Endodermal cell (in vitro differentiated cells): ENCODE measurements at regions not wholly inside any gene's neighbourhood (a gene's known extent, or its start where the extent isn't known, plus 50 kb on each side); places are given as distances from the start of the nearest gene placed in this dataset.

Experiments
- DNase-seq: peaks from one replicate; pipeline ENCODE4 v3.0.0-alpha.2; 2017
- H3K27ac ChIP-seq: 2 replicates; pipeline ENCODE4 v1.5.1; 2013; ENCODE audit warnings: mild to moderate bottlenecking, low read depth, low read length, moderate library complexity
- H3K27me3 ChIP-seq: 2 replicates; pipeline ENCODE4 v1.6.1; 2013; ENCODE audit warnings: mild to moderate bottlenecking, low read length, moderate library complexity; ENCODE audit not compliant: insufficient read depth, control insufficient read depth, poor library complexity, severe bottlenecking
- H3K36me3 ChIP-seq: 2 replicates; pipeline ENCODE4 v1.7.0; 2013; ENCODE audit warnings: mild to moderate bottlenecking, low read length, moderate library complexity; ENCODE audit not compliant: control insufficient read depth, insufficient read depth
- H3K4me1 ChIP-seq: one replicate; pipeline ENCODE4 v1.7.0; 2013; ENCODE audit warnings: low read length; ENCODE audit not compliant: control insufficient read depth, insufficient read depth
- H3K4me3 ChIP-seq: 2 replicates; pipeline ENCODE4 v1.5.1; 2013; ENCODE audit warnings: mild to moderate bottlenecking, low read length, moderate library complexity
- H3K9ac ChIP-seq: 2 replicates; pipeline ENCODE4 v1.6.1; 2013; ENCODE audit warnings: mild to moderate bottlenecking, low read length, moderate library complexity; ENCODE audit not compliant: poor library complexity, severe bottlenecking; ENCODE audit errors: extremely low read depth
- H3K9me3 ChIP-seq: 2 replicates; pipeline ENCODE4 v1.6.1; 2013; ENCODE audit warnings: mild to moderate bottlenecking, low read length, moderate library complexity; ENCODE audit not compliant: control insufficient read depth
- H3K27ac Mint-ChIP-seq: 2 replicates; pipeline ENCODE4 v1.8.0; 2020; ENCODE audit warnings: mixed read lengths
- H3K27me3 Mint-ChIP-seq: 2 replicates; pipeline ENCODE4 v1.8.0; 2021; ENCODE audit warnings: mild to moderate bottlenecking, mixed read lengths; ENCODE audit not compliant: insufficient read depth
- H3K36me3 Mint-ChIP-seq: 2 replicates; pipeline ENCODE4 v1.8.0; 2020; ENCODE audit warnings: low read depth, mixed read lengths
- H3K4me1 Mint-ChIP-seq: 2 replicates; pipeline ENCODE4 v1.8.0; 2020; ENCODE audit warnings: mixed read lengths
- H3K4me3 Mint-ChIP-seq: 2 replicates; pipeline ENCODE4 v1.8.0; 2020; ENCODE audit warnings: mild to moderate bottlenecking, moderate library complexity, mixed read lengths
- H3K9me3 Mint-ChIP-seq: 2 replicates; pipeline ENCODE4 v1.8.0; 2020; ENCODE audit warnings: mild to moderate bottlenecking, mixed read lengths
- WGBS, 2 experiments: methylation state at CpG; one replicate each; pipeline versions ENCODE4 v1.1.5 to v1.1.7; 2013; ENCODE audit warnings: missing lambda C conversion rate in 2 of 2, mixed read lengths in 1 of 2; ENCODE audit not compliant: insufficient coverage in 1 of 2, insufficient read length in 1 of 2; 5-methylcytosine and 5-hydroxymethylcytosine counted together
- TF ChIP-seq, protein P1 (sequence below): fragments of 200-600 bp; sonication (generic); conservative IDR thresholded peaks from 2 replicates; pipeline ENCODE4 v1.5.0; 2021; ENCODE audit warnings: antibody characterized with exemption, mild to moderate bottlenecking

DNA sequence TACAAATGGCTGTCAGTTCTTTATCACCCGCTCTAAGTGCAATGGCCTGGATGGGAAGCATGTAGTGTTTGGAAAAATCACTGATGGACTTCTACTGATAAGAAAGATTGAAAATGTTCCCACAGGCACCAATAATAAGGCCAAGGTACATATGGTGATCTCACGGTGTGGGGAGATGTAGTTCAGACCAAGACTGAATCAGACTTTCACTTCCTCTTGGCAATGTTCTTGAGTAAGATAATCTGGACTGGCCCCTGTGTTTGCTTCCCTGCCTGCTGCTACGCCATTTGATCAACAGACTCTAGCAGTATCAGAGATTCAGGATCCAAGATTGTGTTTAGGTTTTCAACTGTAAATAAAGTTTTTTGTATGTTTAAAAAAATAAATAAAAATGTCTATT, 682.2 kb upstream of the AMOT start:
- Histone ChIP-seq H3K36me3 (no peaks in the 10 kb centered on the region), H3K9ac (no peak overlapping the region), H3K27me3 (no peaks in the 10 kb centered on the region), H3K9me3 (no peaks in the 10 kb centered on the region), H3K4me3 (no peak overlapping the region), H3K4me1 (no peaks in the 10 kb centered on the region), H3K27ac (no peak overlapping the region)
- H3K27me3 Mint-ChIP-seq = no peaks in the 10 kb centered on the region
- H3K4me1 Mint-ChIP-seq = peaks cover 4% of the 10 kb centered on the region
- no peak overlapping the region for H3K27ac Mint-ChIP-seq
- 98% methylated on average over 3 of the region's 3 CpGs; no CpG with 5 or more reads in 1 of the 2 experiments for WGBS, 2 experiments
- TF ChIP-seq, protein P1, sequence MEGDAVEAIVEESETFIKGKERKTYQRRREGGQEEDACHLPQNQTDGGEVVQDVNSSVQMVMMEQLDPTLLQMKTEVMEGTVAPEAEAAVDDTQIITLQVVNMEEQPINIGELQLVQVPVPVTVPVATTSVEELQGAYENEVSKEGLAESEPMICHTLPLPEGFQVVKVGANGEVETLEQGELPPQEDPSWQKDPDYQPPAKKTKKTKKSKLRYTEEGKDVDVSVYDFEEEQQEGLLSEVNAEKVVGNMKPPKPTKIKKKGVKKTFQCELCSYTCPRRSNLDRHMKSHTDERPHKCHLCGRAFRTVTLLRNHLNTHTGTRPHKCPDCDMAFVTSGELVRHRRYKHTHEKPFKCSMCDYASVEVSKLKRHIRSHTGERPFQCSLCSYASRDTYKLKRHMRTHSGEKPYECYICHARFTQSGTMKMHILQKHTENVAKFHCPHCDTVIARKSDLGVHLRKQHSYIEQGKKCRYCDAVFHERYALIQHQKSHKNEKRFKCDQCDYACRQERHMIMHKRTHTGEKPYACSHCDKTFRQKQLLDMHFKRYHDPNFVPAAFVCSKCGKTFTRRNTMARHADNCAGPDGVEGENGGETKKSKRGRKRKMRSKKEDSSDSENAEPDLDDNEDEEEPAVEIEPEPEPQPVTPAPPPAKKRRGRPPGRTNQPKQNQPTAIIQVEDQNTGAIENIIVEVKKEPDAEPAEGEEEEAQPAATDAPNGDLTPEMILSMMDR = no peak
- no peak overlapping the region for H3K4me3 Mint-ChIP-seq
- no peaks in the 10 kb centered on the region for H3K36me3 Mint-ChIP-seq
- H3K9me3 Mint-ChIP-seq = no peaks in the 10 kb centered on the region
- no peak for DNase-seq

DNA sequence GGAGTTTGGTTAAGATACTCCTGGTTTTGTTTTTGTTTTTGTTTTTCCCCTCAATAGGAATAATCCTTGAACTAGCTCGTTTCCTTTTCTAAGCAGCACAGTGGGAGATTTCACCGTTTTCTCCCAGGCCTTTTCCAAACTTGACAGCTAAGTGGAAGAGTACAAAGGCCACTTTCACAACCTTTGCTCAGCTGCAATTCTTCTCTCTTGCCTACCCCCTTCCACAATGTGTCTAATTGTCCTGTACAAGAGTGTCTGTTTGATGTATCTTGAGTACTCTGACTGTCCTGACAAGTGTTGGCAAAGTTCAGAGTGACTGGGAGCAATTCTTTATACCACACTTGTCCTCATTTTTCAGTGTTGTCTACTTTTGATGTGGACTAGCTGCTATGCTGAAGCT, 674.3 kb upstream of the AMOT start:
- Mint-ChIP-seq H3K4me1 (peaks cover 26% of the 10 kb centered on the region), H3K36me3 (no peaks in the 10 kb centered on the region), H3K4me3 (no peak overlapping the region), H3K9me3 (no peaks in the 10 kb centered on the region), H3K27ac (no peak overlapping the region), H3K27me3 (no peaks in the 10 kb centered on the region)
- peak; percentile 59 for DNase-seq
- H3K27ac ChIP-seq = no peak overlapping the region
- no peak overlapping the region for H3K4me3 ChIP-seq
- 8% methylated on average over 2 of the region's 2 CpGs; no CpG with 5 or more reads in 1 of the 2 experiments for WGBS, 2 experiments
- H3K9ac ChIP-seq = no peak overlapping the region
- no peaks in the 10 kb centered on the region for H3K9me3 ChIP-seq
- no peaks in the 10 kb centered on the region for H3K36me3 ChIP-seq
- TF ChIP-seq, protein P1 = no peak
- no peaks in the 10 kb centered on the region for H3K27me3 ChIP-seq
- H3K4me1 ChIP-seq = no peaks in the 10 kb centered on the region

DNA sequence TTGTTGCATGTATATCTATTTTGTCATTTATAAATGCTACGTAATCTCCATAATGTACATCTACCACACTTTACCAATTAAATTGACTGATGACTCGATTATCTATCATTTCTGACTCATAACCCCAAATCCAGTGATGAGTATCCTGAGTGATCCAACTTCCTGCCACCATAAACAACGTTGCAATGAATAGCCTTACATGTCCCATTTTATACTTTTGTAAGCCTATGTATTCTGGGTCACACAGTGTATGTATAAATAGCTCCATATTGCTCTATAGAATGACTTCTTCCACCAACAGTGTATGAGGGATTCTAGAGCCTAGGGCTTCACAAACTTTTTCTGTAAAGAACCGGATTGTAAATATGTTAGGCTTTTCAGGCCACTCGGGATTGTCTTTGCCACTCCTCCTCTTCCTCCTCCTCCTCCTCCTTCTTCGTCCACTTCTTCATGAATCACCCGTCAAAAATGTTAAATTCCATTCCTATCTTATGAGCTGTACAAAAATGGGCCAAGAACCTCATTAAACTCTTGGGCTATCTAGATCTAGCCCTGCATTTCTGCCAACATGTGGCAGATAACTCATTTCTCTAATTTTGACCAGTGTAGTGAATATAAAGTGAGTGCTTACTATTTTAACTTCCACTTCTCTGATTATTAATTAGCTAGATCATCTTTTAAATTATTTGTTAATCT, 672.2 kb upstream of the AMOT start:
- Histone ChIP-seq H3K9me3 (no peaks in the 10 kb centered on the region), H3K4me1 (no peaks in the 10 kb centered on the region), H3K36me3 (no peaks in the 10 kb centered on the region), H3K4me3 (no peak overlapping the region), H3K9ac (no peak overlapping the region), H3K27me3 (no peaks in the 10 kb centered on the region), H3K27ac (no peak overlapping the region)
- no peaks in the 10 kb centered on the region for H3K9me3 Mint-ChIP-seq
- H3K27me3 Mint-ChIP-seq = no peaks in the 10 kb centered on the region
- H3K27ac Mint-ChIP-seq = no peak overlapping the region
- H3K36me3 Mint-ChIP-seq = no peaks in the 10 kb centered on the region
- WGBS, 2 experiments = 91% methylated on average over 7 of the region's 7 CpGs; no CpG with 5 or more reads in 1 of the 2 experiments
- H3K4me1 Mint-ChIP-seq = peaks cover 31% of the 10 kb centered on the region
- H3K4me3 Mint-ChIP-seq = no peak overlapping the region
- DNase-seq = no peak
- TF ChIP-seq, protein P1 = no peak
